NCI-H187 treated with DMSO at 0.1 percent for 48 hours (cell line): ENCODE measurements at regions not wholly inside any gene's neighbourhood (a gene's known extent, or its start where the extent isn't known, plus 50 kb on each side); places are given as distances from the start of the nearest gene placed in this dataset.

ENCODE experiments used
- DNase-seq: peaks from one replicate; lab custom pipeline; 2025; lab: John Stamatoyannopoulos, UW

GRCh38 chr5:147169399-147169798, 65.4 kb upstream of the STK32A start:
- no peak for DNase-seq

DNA sequence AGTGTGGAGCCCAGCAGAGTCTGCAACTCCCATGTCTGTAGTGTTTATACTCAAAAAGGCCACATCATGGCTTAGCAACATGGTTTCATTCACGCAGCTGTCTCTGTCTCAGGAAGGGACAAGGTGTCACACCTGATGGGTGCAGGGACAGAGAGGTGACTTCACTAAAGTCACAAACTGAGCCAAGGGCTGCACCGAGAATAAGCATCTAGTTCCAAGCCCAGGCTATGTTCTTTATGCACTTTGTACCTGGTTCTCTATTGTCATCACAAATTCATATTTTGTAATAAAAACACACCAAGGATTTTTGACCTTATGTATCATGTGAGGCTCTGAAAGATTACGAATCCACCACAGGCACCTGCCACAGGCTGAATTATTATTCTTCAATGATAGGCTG, 64.9 kb upstream of the STK32A start:
- DNase-seq = no peak

- DNase-seq = no peak
These were observed 64.2 kb upstream of the STK32A start for GRCh38 chr5:147170603-147171002.

GRCh38 chr5:147174671-147175265, 60.1 kb upstream of the STK32A start:
- DNase-seq = no peak

- DNase-seq = no peak
These were observed 59.2 kb upstream of the STK32A start for GRCh38 chr5:147175516-147176097.

GRCh38 chr5:147176422-147176821, 58.4 kb upstream of the STK32A start:
- no peak for DNase-seq

GRCh38 chr5:147177125-147177840, 57.5 kb upstream of the STK32A start:
- no peak for DNase-seq

DNA sequence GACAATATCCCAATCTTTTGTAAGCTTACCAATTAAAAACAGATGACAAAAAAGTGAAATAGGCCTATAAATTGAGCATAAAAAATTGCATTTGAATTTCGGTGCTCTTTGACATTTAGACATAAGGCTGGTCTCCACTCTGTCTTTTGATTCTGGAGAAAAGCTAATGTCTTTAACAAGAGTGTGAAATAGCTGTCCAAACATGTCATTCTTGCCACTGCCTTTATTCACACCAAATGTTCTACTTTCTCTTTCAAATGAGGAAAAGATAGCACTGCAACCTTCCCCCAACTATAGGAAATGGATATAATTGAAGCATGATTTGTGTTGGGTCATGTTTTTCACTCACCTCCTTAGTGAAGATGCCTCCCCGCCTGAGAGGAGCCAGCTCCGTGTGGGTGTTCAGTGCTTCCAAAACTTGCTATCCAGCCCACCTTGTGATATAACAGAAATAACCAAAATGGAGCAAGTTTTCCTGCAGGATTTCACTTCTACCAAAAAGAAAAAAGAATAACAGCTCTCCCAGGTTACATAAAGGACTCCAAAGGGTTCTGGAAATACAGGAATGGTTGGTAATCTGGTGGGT, 55.2 kb upstream of the STK32A start:
- no peak for DNase-seq

DNA sequence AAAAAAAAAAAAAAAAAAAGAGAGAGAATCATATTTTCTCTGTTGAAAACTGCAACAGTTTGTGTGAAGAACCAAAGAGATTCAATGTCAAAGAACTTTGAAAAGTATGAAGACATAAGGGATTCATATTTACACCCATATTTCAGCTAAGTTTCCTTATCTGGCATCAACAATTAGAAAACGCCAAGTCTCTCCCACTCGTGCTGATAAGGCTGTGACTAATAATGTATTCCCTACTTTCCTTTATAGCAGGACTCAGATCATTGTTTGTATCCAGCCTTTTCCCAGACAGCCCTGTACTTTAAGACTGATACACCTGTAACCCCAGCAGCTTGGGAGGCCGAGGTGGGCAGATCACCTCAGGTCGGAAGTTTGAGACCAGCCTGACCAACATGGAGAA, 54.1 kb upstream of the STK32A start:
- DNase-seq = no peak
